GM12872 (cell line): ENCODE measurements at regions not wholly inside any gene's neighbourhood (a gene's known extent, or its start where the extent isn't known, plus 50 kb on each side); places are given as distances from the start of the nearest gene placed in this dataset.

Experiments
- CTCF ChIP-seq: IDR thresholded peaks from 3 replicates; pipeline ENCODE4 v1.5.1; 2011; ENCODE audit warnings: low read depth, mild to moderate bottlenecking, low read length, moderate library complexity; ENCODE audit not compliant: insufficient read depth

DNA sequence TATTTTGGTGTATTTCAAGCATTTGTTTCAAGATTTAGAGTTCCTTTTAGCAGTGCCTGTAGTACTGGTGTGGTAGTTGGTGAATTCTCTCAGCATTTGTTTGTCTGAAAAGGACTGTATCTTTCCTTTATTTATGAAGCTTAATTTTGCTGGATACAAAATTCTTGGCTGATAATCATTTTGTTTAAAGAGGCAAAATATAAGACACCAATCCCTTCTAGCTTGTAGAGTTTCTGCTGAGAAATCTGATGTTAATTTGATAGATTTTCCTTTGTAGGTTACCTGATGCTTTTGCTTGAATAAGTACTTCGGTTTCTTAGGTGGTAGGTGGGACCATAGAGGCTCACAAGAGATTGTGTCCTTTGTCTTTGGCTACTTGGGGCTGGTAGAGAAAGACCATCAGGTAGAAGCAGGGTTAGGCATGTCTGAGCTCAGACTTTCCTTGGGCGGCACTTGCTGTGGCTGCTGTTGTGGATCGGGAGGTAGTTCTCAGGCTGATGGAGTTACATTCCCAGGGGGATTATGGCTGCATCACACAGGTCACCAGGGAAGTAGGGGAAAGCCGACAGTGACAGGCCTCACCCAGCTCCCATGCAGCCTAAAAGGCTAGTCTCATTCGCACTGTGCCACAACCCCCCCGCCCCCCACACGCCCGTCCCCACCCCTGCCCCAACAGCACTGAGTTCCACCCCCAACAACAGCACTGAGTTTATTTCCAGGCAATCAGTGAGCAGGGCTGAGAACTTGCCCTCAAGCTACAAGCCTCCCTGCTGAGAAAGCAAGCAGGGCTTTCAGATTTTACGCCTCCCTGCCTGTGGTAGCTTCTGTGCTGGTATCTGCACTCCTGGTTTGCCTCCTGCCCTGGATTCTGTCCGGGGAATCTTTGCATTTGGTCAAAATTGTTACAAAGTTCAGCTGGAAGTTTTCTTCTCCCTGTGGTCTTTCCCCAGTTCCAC is 127.1 kb upstream of the GLRA1 start:
- TF ChIP-seq CTCF = no peak

DNA sequence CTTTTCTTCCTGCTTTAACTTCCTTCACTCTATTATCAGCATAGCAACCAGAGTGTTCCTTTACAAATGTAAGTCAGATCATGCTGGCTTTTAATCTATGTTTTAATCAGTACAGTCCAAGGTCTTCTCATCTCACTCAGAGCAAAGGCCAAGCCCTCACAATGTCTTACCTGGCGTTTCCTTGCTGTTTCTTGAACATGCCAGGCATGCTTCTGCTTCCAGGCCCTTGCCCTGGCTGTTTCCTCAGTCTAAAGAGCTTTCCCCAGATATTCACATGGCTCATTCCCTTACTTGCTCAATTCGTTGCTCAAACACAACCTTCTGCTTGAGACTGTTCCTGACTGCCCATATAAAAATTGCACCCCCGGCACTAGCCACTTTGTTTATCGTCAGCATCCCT is 121.7 kb upstream of the GLRA1 start:
- TF ChIP-seq CTCF = no peak

DNA sequence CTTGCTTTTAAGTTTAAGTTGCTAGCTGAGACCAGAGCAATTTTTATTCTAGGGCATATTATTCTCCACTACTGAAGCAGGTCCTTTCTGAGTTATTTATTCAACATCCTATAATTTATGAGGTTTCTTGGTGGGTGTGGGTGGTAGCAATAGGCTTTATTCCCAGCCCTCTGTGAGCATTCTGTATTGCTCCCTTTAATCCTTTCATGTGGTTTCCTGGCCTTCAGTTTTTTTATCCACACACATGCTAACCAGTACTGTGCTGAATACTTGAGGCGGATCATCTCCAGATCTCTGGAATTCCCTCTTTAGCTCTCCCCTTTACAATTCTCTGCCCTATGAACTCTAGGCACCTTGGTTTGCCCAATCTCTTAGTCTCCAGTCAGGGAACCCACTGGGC is 91.8 kb upstream of the GLRA1 start:
- TF ChIP-seq CTCF = no peak

- no peak for TF ChIP-seq CTCF
These were observed 83.1 kb upstream of the GLRA1 start for GRCh38 chr5:152007653-152008335.

- TF ChIP-seq CTCF = no peak
These were observed 79.4 kb upstream of the GLRA1 start for GRCh38 chr5:152004095-152004494.
